H1 (cell line): ENCODE measurements at regions not wholly inside any gene's neighbourhood (a gene's known extent, or its start where the extent isn't known, plus 50 kb on each side); places are given as distances from the start of the nearest gene placed in this dataset.

ENCODE experiments used
- CTCF ChIA-PET: fragments of 300-600 bp; sonication (Branson Sonifier 250); formaldehyde crosslinking; loops from one replicate; lab custom pipeline; 2021; ENCODE audit not compliant: partially characterized antibody; lab: Charles Lee
- POLR2A ChIA-PET: fragments of 300-600 bp; sonication (Branson Sonifier 250); formaldehyde crosslinking; loops from one replicate; lab custom pipeline; 2021; ENCODE audit warnings: inconsistent platforms; ENCODE audit not compliant: partially characterized antibody; lab: Charles Lee
- DNase-seq, 2 experiments: peaks; one replicate each; pipeline versions ENCODE4 v3.0.0 to v3.0.0-alpha.2; 2010 to 2022; ENCODE audit warnings: low spot score in 2 of 2, low read depth in 1 of 2, mixed read lengths in 1 of 2
- FAIRE-seq: peaks from 2 replicates; lab custom pipeline; 2011; peaks lifted over from hg19 to GRCh38; lab: Jason Lieb, UNC
- H2AFZ ChIP-seq: 2 replicates; pipeline ENCODE4 v1.8.1; 2012; ENCODE audit warnings: low read length, inconsistent platforms
- H2AK5ac ChIP-seq: 2 replicates; pipeline ENCODE4 v1.6.1; 2013; ENCODE audit warnings: low read depth, low read length
- H2BK120ac ChIP-seq: replicated peaks from 2 replicates; pipeline ENCODE3; 2013; ENCODE audit warnings: low read depth, low read length, inconsistent platforms
- H2BK12ac ChIP-seq: 2 replicates; pipeline ENCODE4 v1.6.1; 2013; ENCODE audit warnings: low read depth, low read length
- H2BK15ac ChIP-seq: 2 replicates; pipeline ENCODE4 v1.6.1; 2013; ENCODE audit warnings: low read length
- H2BK20ac ChIP-seq: 2 replicates; pipeline ENCODE4 v1.6.1; 2013; ENCODE audit warnings: low read length
- H2BK5ac ChIP-seq: 2 replicates; pipeline ENCODE4 v1.6.1; 2013; ENCODE audit warnings: low read depth, low read length
- H3K14ac ChIP-seq: 2 replicates; pipeline ENCODE4 v1.6.1; 2013; ENCODE audit warnings: inconsistent platforms; ENCODE audit not compliant: insufficient read length
- H3K18ac ChIP-seq: 2 replicates; pipeline ENCODE4 v1.6.1; 2013; ENCODE audit warnings: low read length; ENCODE audit errors: extremely low read depth
- H3K23ac ChIP-seq: 2 replicates; pipeline ENCODE4 v1.6.1; 2013; ENCODE audit warnings: inconsistent platforms; ENCODE audit not compliant: insufficient read length
- H3K23me2 ChIP-seq: 2 replicates; pipeline ENCODE4 v1.6.1; 2013; ENCODE audit warnings: low read depth, low read length
- H3K27ac ChIP-seq: 2 replicates; pipeline ENCODE4 v1.6.1; 2011; ENCODE audit warnings: low read depth, low read length, inconsistent platforms
- H3K27me3 ChIP-seq, 4 experiments: replicated peaks in 1 of 4; 1 replicate in 1 of 4; 2 replicates in 3 of 4; pipeline versions ENCODE4 v1.6.1 to v1.8.1; 2011 to 2013; ENCODE audit warnings: low read length in 3 of 4, mild to moderate bottlenecking in 3 of 4, inconsistent platforms in 2 of 4, mixed read lengths in 2 of 4, moderate library complexity in 1 of 4; ENCODE audit not compliant: control insufficient read depth in 3 of 4, insufficient read depth in 3 of 4; ENCODE audit errors: extremely low read depth in 1 of 4
- H3K36me3 ChIP-seq, 4 experiments: 2 replicates each; pipeline versions ENCODE4 v1.6.1 to v1.8.1; 2011 to 2013; ENCODE audit warnings: mild to moderate bottlenecking in 4 of 4, low read length in 3 of 4, moderate library complexity in 2 of 4, control low read depth in 1 of 4, inconsistent platforms in 1 of 4; ENCODE audit not compliant: insufficient read depth in 4 of 4, control insufficient read depth in 2 of 4
- H3K4ac ChIP-seq: replicated peaks from 2 replicates; pipeline ENCODE3; 2013; ENCODE audit warnings: low read length, low read depth, mixed read lengths, inconsistent platforms; ENCODE audit not compliant: insufficient read length
- H3K4me1 ChIP-seq, 4 experiments: replicated peaks in 1 of 4; 1 replicate in 1 of 4; 2 replicates in 3 of 4; pipeline versions ENCODE4 v1.6.1 to v1.8.1; 2011 to 2013; ENCODE audit warnings: low read length in 3 of 4, inconsistent platforms in 2 of 4, mixed read lengths in 1 of 4; ENCODE audit not compliant: insufficient read depth in 4 of 4, control insufficient read depth in 3 of 4
- H3K4me2 ChIP-seq, 2 experiments: 2 replicates each; pipeline versions ENCODE4 v1.6.1 to v1.8.1; 2011 to 2013; ENCODE audit warnings: low read depth in 2 of 2, low read length in 2 of 2, control low read depth in 1 of 2, inconsistent platforms in 1 of 2, mild to moderate bottlenecking in 1 of 2; ENCODE audit not compliant: insufficient read depth in 1 of 2
- H3K4me3 ChIP-seq, 4 experiments: fragments of 200-600, 300-600 bp in 1 of 4; sonication (generic), shearing (Covaris generic), sonication (Bioruptor Twin) in 1 of 4; 2 replicates each; pipeline versions ENCODE4 v1.5.1 to v1.8.1; 2011 to 2016; ENCODE audit warnings: low read length in 4 of 4, low read depth in 3 of 4, control low read depth in 2 of 4, inconsistent platforms in 2 of 4, mild to moderate bottlenecking in 2 of 4, mixed read lengths in 1 of 4, moderate library complexity in 1 of 4; ENCODE audit not compliant: insufficient read depth in 2 of 4; ENCODE audit errors: extremely low read depth in 1 of 4
- H3K56ac ChIP-seq: replicated peaks from 2 replicates; pipeline ENCODE3; 2013; ENCODE audit warnings: low read depth, mild to moderate bottlenecking, mixed read lengths, low read length, inconsistent platforms; ENCODE audit not compliant: insufficient read length
- H3K79me1 ChIP-seq: 2 replicates; pipeline ENCODE4 v1.6.1; 2013; ENCODE audit warnings: low read depth, low read length, control low read depth
- H3K79me2 ChIP-seq, 2 experiments: 2 replicates each; pipeline versions ENCODE4 v1.6.1 to v1.8.1; 2012 to 2013; ENCODE audit warnings: low read length in 2 of 2, mild to moderate bottlenecking in 2 of 2, inconsistent platforms in 1 of 2; ENCODE audit not compliant: insufficient read depth in 2 of 2, control insufficient read depth in 1 of 2
- H3K9ac ChIP-seq, 4 experiments: replicated peaks in 1 of 4; 1 replicate in 1 of 4; 2 replicates in 3 of 4; pipeline versions ENCODE4 v1.6.1 to v1.8.1; 2011 to 2013; ENCODE audit warnings: low read depth in 3 of 4, low read length in 3 of 4, control low read depth in 2 of 4, mild to moderate bottlenecking in 2 of 4, moderate library complexity in 2 of 4, inconsistent platforms in 1 of 4; ENCODE audit errors: extremely low read depth in 1 of 4
- H3K9me3 ChIP-seq, 2 experiments: 2 replicates each; pipeline versions ENCODE4 v1.6.1 to v1.8.1; 2012 to 2013; ENCODE audit warnings: mild to moderate bottlenecking in 2 of 2, moderate library complexity in 2 of 2, control low read depth in 1 of 2, inconsistent platforms in 1 of 2, low read depth in 1 of 2, low read length in 1 of 2, mixed read lengths in 1 of 2; ENCODE audit not compliant: insufficient read depth in 2 of 2
- H4K20me1 ChIP-seq, 2 experiments: replicated peaks in 1 of 2; 2 replicates each; pipeline versions ENCODE3 to v1.8.1; 2011 to 2013; ENCODE audit warnings: inconsistent platforms in 2 of 2, low read length in 2 of 2, mild to moderate bottlenecking in 1 of 2; ENCODE audit not compliant: insufficient read depth in 2 of 2, control insufficient read depth in 1 of 2
- H4K5ac ChIP-seq: 2 replicates; pipeline ENCODE4 v1.6.1; 2013; ENCODE audit warnings: low read length, low read depth, mixed read lengths, inconsistent platforms; ENCODE audit not compliant: insufficient read length
- H4K8ac ChIP-seq: 2 replicates; pipeline ENCODE4 v1.8.0; 2013; ENCODE audit warnings: mild to moderate bottlenecking, moderate library complexity, low read length, inconsistent platforms; ENCODE audit not compliant: insufficient read depth; ENCODE audit errors: extremely low read depth
- H4K91ac ChIP-seq: replicated peaks from 2 replicates; pipeline ENCODE3; 2013; ENCODE audit warnings: low read length, mixed read lengths, inconsistent platforms; ENCODE audit not compliant: insufficient read length
- CREB1 ChIP-seq: IDR thresholded peaks from 2 replicates; pipeline ENCODE4 v1.6.1; 2012; ENCODE audit warnings: inconsistent platforms
- GABPA ChIP-seq: IDR thresholded peaks from 2 replicates; pipeline ENCODE4 v1.6.1; 2011; ENCODE audit warnings: mild to moderate bottlenecking, low read length, moderate library complexity, borderline replicate concordance; ENCODE audit not compliant: insufficient read depth
- KDM1A ChIP-seq: fragments of 200-600, 300-600 bp; sonication (generic); IDR thresholded peaks from 2 replicates; pipeline ENCODE4 v1.7.1; 2016; ENCODE audit warnings: mild to moderate bottlenecking, low read length, borderline replicate concordance
- MAFK ChIP-seq: IDR thresholded peaks from 2 replicates; pipeline ENCODE4 v1.6.1; 2012; ENCODE audit warnings: low read depth, mild to moderate bottlenecking, improper control_type of control experiment, low read length
- NRF1 ChIP-seq: IDR thresholded peaks from 2 replicates; pipeline ENCODE4 v1.6.1; 2011; ENCODE audit warnings: mild to moderate bottlenecking, low read depth, low read length, improper control_type of control experiment
- RNF2 ChIP-seq: fragments of 200-900, 300-1000 bp; sonication (generic); IDR thresholded peaks from 2 replicates; pipeline ENCODE4 v1.7.1; 2016; ENCODE audit warnings: borderline replicate concordance, low read depth, mild to moderate bottlenecking, antibody characterized with exemption, low read length; ENCODE audit not compliant: poor library complexity, severe bottlenecking; ENCODE audit errors: missing control alignments
- SAP30 ChIP-seq: fragments of 300-600 bp; sonication (generic); IDR thresholded peaks from 2 replicates; pipeline ENCODE4 v1.7.1; 2012; ENCODE audit warnings: low read length, moderate library complexity, mild to moderate bottlenecking, inconsistent platforms; ENCODE audit not compliant: insufficient read depth, insufficient replicate concordance
- SIX5 ChIP-seq: IDR thresholded peaks from 2 replicates; pipeline ENCODE4 v1.6.1; 2011; ENCODE audit warnings: mild to moderate bottlenecking, low read depth, low read length
- SP4 ChIP-seq: IDR thresholded peaks from 2 replicates; pipeline ENCODE4 v1.6.1; 2012; ENCODE audit warnings: low read length, inconsistent platforms
- SRF ChIP-seq: IDR thresholded peaks from 2 replicates; pipeline ENCODE4 v1.6.1; 2011; ENCODE audit warnings: mild to moderate bottlenecking, low read depth, low read length, moderate library complexity
- TAF7 ChIP-seq: optimal IDR thresholded peaks from 2 replicates; pipeline ENCODE3; 2011; ENCODE audit warnings: low read depth, mild to moderate bottlenecking, inconsistent platforms, low read length, moderate library complexity, borderline replicate concordance
- TCF12 ChIP-seq: IDR thresholded peaks from 2 replicates; pipeline ENCODE4 v1.6.1; 2011; ENCODE audit warnings: low read depth, mild to moderate bottlenecking, low read length
- ZNF274 ChIP-seq: IDR thresholded peaks from 2 replicates; pipeline ENCODE4 v1.7.0; 2012; ENCODE audit warnings: low read length, borderline replicate concordance; ENCODE audit errors: extremely low read depth
- WGBS, 2 experiments: shearing (Covaris generic) in 1 of 2; methylation state at CpG; one replicate each; pipeline versions ENCODE4 v1.1.6 to v1.1.7; 2013 to 2015; ENCODE audit warnings: low lambda C conversion rate in 2 of 2, mixed read lengths in 2 of 2, inconsistent platforms in 1 of 2, low coverage in 1 of 2, missing lambda C conversion rate in 1 of 2; ENCODE audit not compliant: insufficient replicate concordance in 2 of 2, insufficient coverage in 1 of 2, insufficient read length in 1 of 2; ENCODE audit errors: extremely low coverage in 1 of 2, missing lambda C conversion rate in 1 of 2; 5-methylcytosine and 5-hydroxymethylcytosine counted together

- no peak overlapping the region for H4K8ac ChIP-seq
- no peak overlapping the region for H2BK12ac ChIP-seq
- no peak for FAIRE-seq
- H3K4me1 ChIP-seq, result no peaks in the 10 kb centered on the region
- no peaks in the 10 kb centered on the region for H3K9me3 ChIP-seq
- no peak overlapping the region for H2BK120ac ChIP-seq
- no peak overlapping the region for H2AFZ ChIP-seq
- H3K23me2 ChIP-seq, result no peaks in the 10 kb centered on the region
- H2BK20ac ChIP-seq, result no peak overlapping the region
- no peak overlapping the region for H3K18ac ChIP-seq
- no peak overlapping the region for H3K4me3 ChIP-seq
- H3K27ac ChIP-seq, result no peak overlapping the region
- no peaks in the 10 kb centered on the region for H3K36me3 ChIP-seq
- H3K79me2 ChIP-seq, result no peaks in the 10 kb centered on the region
- H2BK15ac ChIP-seq, result no peak overlapping the region
- H3K79me1 ChIP-seq, result no peaks in the 10 kb centered on the region
- H3K4me2 ChIP-seq, result no peak overlapping the region
- no peak overlapping the region for H4K91ac ChIP-seq
- H3K9ac ChIP-seq, result no peak overlapping the region
- no peak for TF ChIP-seq GABPA
- TF ChIP-seq MAFK, result no peak
- no peak for TF ChIP-seq CREB1
- TF ChIP-seq SIX5, result no peak
- no peak for TF ChIP-seq KDM1A
- no peak for TF ChIP-seq TAF7
- no peak for TF ChIP-seq TCF12
- no peak for TF ChIP-seq SP4
- TF ChIP-seq SRF, result no peak
- no peak for TF ChIP-seq NRF1
- TF ChIP-seq ZNF274, result no peak
- no peak for TF ChIP-seq SAP30
- no peak for TF ChIP-seq RNF2
- ChIA-PET CTCF (interaction anchor here (0.6 kb wide), 1 partner anchor 522 kb away, joined by 3 read pairs; no protein-coding TSS in a partner anchor), POLR2A (no interaction called here)
- H3K27me3 ChIP-seq, result no peaks in the 10 kb centered on the region
- H2BK5ac ChIP-seq, result no peak overlapping the region
- WGBS, 2 experiments, result 83% methylated on average over 3 of the region's 3 CpGs; no CpG with 5 or more reads in 1 of the 2 experiments
- no peak overlapping the region for H3K4ac ChIP-seq
- H4K20me1 ChIP-seq, result no peaks in the 10 kb centered on the region
- no peak for DNase-seq
- no peak overlapping the region for H4K5ac ChIP-seq
- H3K56ac ChIP-seq, result no peak overlapping the region
- H2AK5ac ChIP-seq, result no peak overlapping the region
- H3K23ac ChIP-seq, result no peak overlapping the region
- H3K14ac ChIP-seq, result no peak overlapping the region
Observed at GRCh38 chr3:99579965-99580364, 58.4 kb upstream of the COL8A1 start.
